H1 (cell line): ENCODE measurements at regions not wholly inside any gene's neighbourhood (a gene's known extent, or its start where the extent isn't known, plus 50 kb on each side); places are given as distances from the start of the nearest gene placed in this dataset.

ENCODE experiments used
- CTCF ChIA-PET: fragments of 300-600 bp; sonication (Branson Sonifier 250); formaldehyde crosslinking; loops from one replicate; lab custom pipeline; 2021; ENCODE audit not compliant: partially characterized antibody; lab: Charles Lee
- POLR2A ChIA-PET: fragments of 300-600 bp; sonication (Branson Sonifier 250); formaldehyde crosslinking; loops from one replicate; lab custom pipeline; 2021; ENCODE audit warnings: inconsistent platforms; ENCODE audit not compliant: partially characterized antibody; lab: Charles Lee
- DNase-seq, 2 experiments: peaks; one replicate each; pipeline versions ENCODE4 v3.0.0 to v3.0.0-alpha.2; 2010 to 2022; ENCODE audit warnings: low spot score in 2 of 2, low read depth in 1 of 2, mixed read lengths in 1 of 2
- FAIRE-seq: peaks from 2 replicates; lab custom pipeline; 2011; peaks lifted over from hg19 to GRCh38; lab: Jason Lieb, UNC
- H2AFZ ChIP-seq: 2 replicates; pipeline ENCODE4 v1.8.1; 2012; ENCODE audit warnings: low read length, inconsistent platforms
- H2AK5ac ChIP-seq: 2 replicates; pipeline ENCODE4 v1.6.1; 2013; ENCODE audit warnings: low read depth, low read length
- H2BK120ac ChIP-seq: replicated peaks from 2 replicates; pipeline ENCODE3; 2013; ENCODE audit warnings: low read depth, low read length, inconsistent platforms
- H2BK12ac ChIP-seq: 2 replicates; pipeline ENCODE4 v1.6.1; 2013; ENCODE audit warnings: low read depth, low read length
- H2BK15ac ChIP-seq: 2 replicates; pipeline ENCODE4 v1.6.1; 2013; ENCODE audit warnings: low read length
- H2BK20ac ChIP-seq: 2 replicates; pipeline ENCODE4 v1.6.1; 2013; ENCODE audit warnings: low read length
- H2BK5ac ChIP-seq: 2 replicates; pipeline ENCODE4 v1.6.1; 2013; ENCODE audit warnings: low read depth, low read length
- H3K14ac ChIP-seq: 2 replicates; pipeline ENCODE4 v1.6.1; 2013; ENCODE audit warnings: inconsistent platforms; ENCODE audit not compliant: insufficient read length
- H3K18ac ChIP-seq: 2 replicates; pipeline ENCODE4 v1.6.1; 2013; ENCODE audit warnings: low read length; ENCODE audit errors: extremely low read depth
- H3K23ac ChIP-seq: 2 replicates; pipeline ENCODE4 v1.6.1; 2013; ENCODE audit warnings: inconsistent platforms; ENCODE audit not compliant: insufficient read length
- H3K23me2 ChIP-seq: 2 replicates; pipeline ENCODE4 v1.6.1; 2013; ENCODE audit warnings: low read depth, low read length
- H3K27ac ChIP-seq: 2 replicates; pipeline ENCODE4 v1.6.1; 2011; ENCODE audit warnings: low read depth, low read length, inconsistent platforms
- H3K27me3 ChIP-seq, 4 experiments: replicated peaks in 1 of 4; 1 replicate in 1 of 4; 2 replicates in 3 of 4; pipeline versions ENCODE4 v1.6.1 to v1.8.1; 2011 to 2013; ENCODE audit warnings: low read length in 3 of 4, mild to moderate bottlenecking in 3 of 4, inconsistent platforms in 2 of 4, mixed read lengths in 2 of 4, moderate library complexity in 1 of 4; ENCODE audit not compliant: control insufficient read depth in 3 of 4, insufficient read depth in 3 of 4; ENCODE audit errors: extremely low read depth in 1 of 4
- H3K36me3 ChIP-seq, 4 experiments: 2 replicates each; pipeline versions ENCODE4 v1.6.1 to v1.8.1; 2011 to 2013; ENCODE audit warnings: mild to moderate bottlenecking in 4 of 4, low read length in 3 of 4, moderate library complexity in 2 of 4, control low read depth in 1 of 4, inconsistent platforms in 1 of 4; ENCODE audit not compliant: insufficient read depth in 4 of 4, control insufficient read depth in 2 of 4
- H3K4ac ChIP-seq: replicated peaks from 2 replicates; pipeline ENCODE3; 2013; ENCODE audit warnings: low read length, low read depth, mixed read lengths, inconsistent platforms; ENCODE audit not compliant: insufficient read length
- H3K4me1 ChIP-seq, 4 experiments: replicated peaks in 1 of 4; 1 replicate in 1 of 4; 2 replicates in 3 of 4; pipeline versions ENCODE4 v1.6.1 to v1.8.1; 2011 to 2013; ENCODE audit warnings: low read length in 3 of 4, inconsistent platforms in 2 of 4, mixed read lengths in 1 of 4; ENCODE audit not compliant: insufficient read depth in 4 of 4, control insufficient read depth in 3 of 4
- H3K4me2 ChIP-seq, 2 experiments: 2 replicates each; pipeline versions ENCODE4 v1.6.1 to v1.8.1; 2011 to 2013; ENCODE audit warnings: low read depth in 2 of 2, low read length in 2 of 2, control low read depth in 1 of 2, inconsistent platforms in 1 of 2, mild to moderate bottlenecking in 1 of 2; ENCODE audit not compliant: insufficient read depth in 1 of 2
- H3K4me3 ChIP-seq, 4 experiments: fragments of 200-600, 300-600 bp in 1 of 4; sonication (generic), shearing (Covaris generic), sonication (Bioruptor Twin) in 1 of 4; 2 replicates each; pipeline versions ENCODE4 v1.5.1 to v1.8.1; 2011 to 2016; ENCODE audit warnings: low read length in 4 of 4, low read depth in 3 of 4, control low read depth in 2 of 4, inconsistent platforms in 2 of 4, mild to moderate bottlenecking in 2 of 4, mixed read lengths in 1 of 4, moderate library complexity in 1 of 4; ENCODE audit not compliant: insufficient read depth in 2 of 4; ENCODE audit errors: extremely low read depth in 1 of 4
- H3K56ac ChIP-seq: replicated peaks from 2 replicates; pipeline ENCODE3; 2013; ENCODE audit warnings: low read depth, mild to moderate bottlenecking, mixed read lengths, low read length, inconsistent platforms; ENCODE audit not compliant: insufficient read length
- H3K79me1 ChIP-seq: 2 replicates; pipeline ENCODE4 v1.6.1; 2013; ENCODE audit warnings: low read depth, low read length, control low read depth
- H3K79me2 ChIP-seq, 2 experiments: 2 replicates each; pipeline versions ENCODE4 v1.6.1 to v1.8.1; 2012 to 2013; ENCODE audit warnings: low read length in 2 of 2, mild to moderate bottlenecking in 2 of 2, inconsistent platforms in 1 of 2; ENCODE audit not compliant: insufficient read depth in 2 of 2, control insufficient read depth in 1 of 2
- H3K9ac ChIP-seq, 4 experiments: replicated peaks in 1 of 4; 1 replicate in 1 of 4; 2 replicates in 3 of 4; pipeline versions ENCODE4 v1.6.1 to v1.8.1; 2011 to 2013; ENCODE audit warnings: low read depth in 3 of 4, low read length in 3 of 4, control low read depth in 2 of 4, mild to moderate bottlenecking in 2 of 4, moderate library complexity in 2 of 4, inconsistent platforms in 1 of 4; ENCODE audit errors: extremely low read depth in 1 of 4
- H3K9me3 ChIP-seq, 2 experiments: 2 replicates each; pipeline versions ENCODE4 v1.6.1 to v1.8.1; 2012 to 2013; ENCODE audit warnings: mild to moderate bottlenecking in 2 of 2, moderate library complexity in 2 of 2, control low read depth in 1 of 2, inconsistent platforms in 1 of 2, low read depth in 1 of 2, low read length in 1 of 2, mixed read lengths in 1 of 2; ENCODE audit not compliant: insufficient read depth in 2 of 2
- H4K20me1 ChIP-seq, 2 experiments: replicated peaks in 1 of 2; 2 replicates each; pipeline versions ENCODE3 to v1.8.1; 2011 to 2013; ENCODE audit warnings: inconsistent platforms in 2 of 2, low read length in 2 of 2, mild to moderate bottlenecking in 1 of 2; ENCODE audit not compliant: insufficient read depth in 2 of 2, control insufficient read depth in 1 of 2
- H4K5ac ChIP-seq: 2 replicates; pipeline ENCODE4 v1.6.1; 2013; ENCODE audit warnings: low read length, low read depth, mixed read lengths, inconsistent platforms; ENCODE audit not compliant: insufficient read length
- H4K8ac ChIP-seq: 2 replicates; pipeline ENCODE4 v1.8.0; 2013; ENCODE audit warnings: mild to moderate bottlenecking, moderate library complexity, low read length, inconsistent platforms; ENCODE audit not compliant: insufficient read depth; ENCODE audit errors: extremely low read depth
- H4K91ac ChIP-seq: replicated peaks from 2 replicates; pipeline ENCODE3; 2013; ENCODE audit warnings: low read length, mixed read lengths, inconsistent platforms; ENCODE audit not compliant: insufficient read length
- EP300 ChIP-seq, 2 experiments: IDR thresholded peaks; 1 replicate in 1 of 2; 2 replicates in 1 of 2; pipeline ENCODE4 v1.6.1; 2011 to 2012; ENCODE audit warnings: low read depth in 2 of 2, low read length in 2 of 2, mild to moderate bottlenecking in 2 of 2, borderline replicate concordance in 1 of 2, inconsistent platforms in 1 of 2, moderate library complexity in 1 of 2
- MAFK ChIP-seq: IDR thresholded peaks from 2 replicates; pipeline ENCODE4 v1.6.1; 2012; ENCODE audit warnings: low read depth, mild to moderate bottlenecking, improper control_type of control experiment, low read length
- POLR2AphosphoS5 ChIP-seq: IDR thresholded peaks from 2 replicates; pipeline ENCODE4 v1.6.1; 2011; ENCODE audit warnings: low read depth, low read length
- RAD21 ChIP-seq, 2 experiments: IDR thresholded peaks in 1 of 2; conservative IDR thresholded peaks in 1 of 2; 2 replicates each; pipeline ENCODE4 v1.6.1; 2011; ENCODE audit warnings: low read depth in 2 of 2, low read length in 2 of 2, improper control_type of control experiment in 1 of 2, inconsistent platforms in 1 of 2, mild to moderate bottlenecking in 1 of 2, moderate library complexity in 1 of 2
- RNF2 ChIP-seq: fragments of 200-900, 300-1000 bp; sonication (generic); IDR thresholded peaks from 2 replicates; pipeline ENCODE4 v1.7.1; 2016; ENCODE audit warnings: borderline replicate concordance, low read depth, mild to moderate bottlenecking, antibody characterized with exemption, low read length; ENCODE audit not compliant: poor library complexity, severe bottlenecking; ENCODE audit errors: missing control alignments
- SIN3A ChIP-seq, 2 experiments: IDR thresholded peaks in 1 of 2; conservative IDR thresholded peaks in 1 of 2; 2 replicates each; pipeline ENCODE4 v1.6.1; 2011 to 2012; ENCODE audit warnings: low read length in 2 of 2, improper control_type of control experiment in 1 of 2, low read depth in 1 of 2, mild to moderate bottlenecking in 1 of 2
- TAF1 ChIP-seq: IDR thresholded peaks from 2 replicates; pipeline ENCODE4 v1.6.1; 2011; ENCODE audit warnings: mild to moderate bottlenecking, low read depth, low read length
- ZNF274 ChIP-seq: IDR thresholded peaks from 2 replicates; pipeline ENCODE4 v1.7.0; 2012; ENCODE audit warnings: low read length, borderline replicate concordance; ENCODE audit errors: extremely low read depth
- WGBS, 2 experiments: shearing (Covaris generic) in 1 of 2; methylation state at CpG; one replicate each; pipeline versions ENCODE4 v1.1.6 to v1.1.7; 2013 to 2015; ENCODE audit warnings: low lambda C conversion rate in 2 of 2, mixed read lengths in 2 of 2, inconsistent platforms in 1 of 2, low coverage in 1 of 2, missing lambda C conversion rate in 1 of 2; ENCODE audit not compliant: insufficient replicate concordance in 2 of 2, insufficient coverage in 1 of 2, insufficient read length in 1 of 2; ENCODE audit errors: extremely low coverage in 1 of 2, missing lambda C conversion rate in 1 of 2; 5-methylcytosine and 5-hydroxymethylcytosine counted together

DNA sequence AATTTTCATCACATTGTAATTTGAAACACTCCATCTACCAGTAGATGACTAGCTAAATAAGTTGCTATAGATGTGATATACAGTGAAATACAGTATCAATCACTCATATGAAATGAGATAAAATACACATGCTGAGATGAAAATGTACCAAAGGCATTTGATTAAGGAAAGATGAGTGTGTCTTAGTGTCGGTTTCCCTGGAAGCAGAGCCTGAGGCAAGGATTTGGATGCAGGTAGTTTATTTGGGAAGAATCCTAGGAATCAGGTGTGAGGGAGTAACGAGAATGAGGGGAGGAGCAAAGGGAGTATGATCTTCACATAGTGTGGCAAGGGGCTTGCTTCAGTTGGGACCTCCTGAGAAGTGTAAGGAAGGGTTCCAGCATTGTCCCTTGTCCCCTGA lies 188.2 kb upstream of the CTBP2 start:
- DNase-seq = no peak
- no peaks in the 10 kb centered on the region for H3K23me2 ChIP-seq
- no peak overlapping the region for H2BK12ac ChIP-seq
- no peak overlapping the region for H4K8ac ChIP-seq
- H2BK5ac ChIP-seq = no peak overlapping the region
- H4K5ac ChIP-seq = no peak overlapping the region
- H2AFZ ChIP-seq = no peak overlapping the region
- FAIRE-seq = no peak
- no peaks in the 10 kb centered on the region for H3K79me1 ChIP-seq
- POLR2A ChIA-PET = no interaction called here
- H3K79me2 ChIP-seq = no peaks in the 10 kb centered on the region
- TF ChIP-seq TAF1 (no peak), RAD21 (IDR thresholded peaks at IDR 0.05 in 1 of 2, conservative IDR thresholded peaks at IDR 0.05 in 1 of 2; ENCODE audit: low read depth in 2 of 2, low read length in 2 of 2) (no peak), SIN3A (conservative IDR thresholded peaks at IDR 0.05 in 1 of 2, IDR thresholded peaks at IDR 0.05 in 1 of 2; ENCODE audit: low read depth in 1 of 2, low read length in 2 of 2) (no peak), POLR2AphosphoS5 (no peak), RNF2 (no peak), ZNF274 (no peak), EP300 (IDR thresholded peaks at IDR 0.05; ENCODE audit: borderline replicate concordance in 1 of 2, low read depth in 2 of 2, low read length in 2 of 2) (no peak), MAFK (no peak)
- no peak overlapping the region for H2BK120ac ChIP-seq
- H3K36me3 ChIP-seq = no peaks in the 10 kb centered on the region
- H3K4me3 ChIP-seq = no peak overlapping the region
- no peak overlapping the region for H2BK15ac ChIP-seq
- H3K4me1 ChIP-seq = peaks cover 0 to 3% (median 0%) of the 10 kb centered on the region in 4 experiments; a peak in 1 of 7 replicates
- no peak overlapping the region for H2AK5ac ChIP-seq
- no peak overlapping the region for H3K23ac ChIP-seq
- CTCF ChIA-PET = interaction anchor here (0.6 kb wide), 1 partner anchor 93 kb away, joined by 4 read pairs; no protein-coding TSS in a partner anchor
- no peaks in the 10 kb centered on the region for H3K9me3 ChIP-seq
- H3K18ac ChIP-seq = no peak overlapping the region
- no peaks in the 10 kb centered on the region for H3K27me3 ChIP-seq
- no peak overlapping the region for H3K56ac ChIP-seq
- H4K20me1 ChIP-seq = no peaks in the 10 kb centered on the region
- H3K4ac ChIP-seq = no peak overlapping the region
- 89% methylated on average over 2 of the region's 2 CpGs; no CpG with 5 or more reads in 1 of the 2 experiments for WGBS, 2 experiments
- H4K91ac ChIP-seq = no peak overlapping the region
- no peak overlapping the region for H3K27ac ChIP-seq
- no peak overlapping the region for H3K9ac ChIP-seq
- H2BK20ac ChIP-seq = no peak overlapping the region
- no peak overlapping the region for H3K14ac ChIP-seq
- no peak overlapping the region for H3K4me2 ChIP-seq
